ENCODE measurements at regions not wholly inside any gene's neighbourhood (a gene's known extent, or its start where the extent isn't known, plus 50 kb on each side); places are given as distances from the start of the nearest gene placed in this dataset.

DNA sequence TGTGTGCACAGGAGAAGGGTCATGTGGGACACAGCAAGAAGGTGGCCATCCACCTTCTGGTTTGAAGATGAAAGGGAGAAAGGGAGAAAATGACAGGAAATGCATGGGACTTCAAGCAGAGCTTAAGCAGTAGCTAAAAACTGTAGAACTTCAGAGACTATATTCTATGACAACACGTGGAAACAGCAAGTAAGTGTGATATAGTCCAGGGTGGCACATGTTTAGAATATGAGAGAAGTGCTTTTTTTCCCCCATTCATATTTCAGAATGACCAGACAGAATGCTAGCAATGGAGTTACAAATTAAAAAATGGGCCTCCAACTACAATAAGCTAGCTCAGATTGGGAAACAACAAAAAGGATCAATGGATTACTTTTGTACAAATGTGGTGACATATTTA, 1042.2 kb downstream of the TMEM182 start:
- TF ChIP-seq, protein P1, sequence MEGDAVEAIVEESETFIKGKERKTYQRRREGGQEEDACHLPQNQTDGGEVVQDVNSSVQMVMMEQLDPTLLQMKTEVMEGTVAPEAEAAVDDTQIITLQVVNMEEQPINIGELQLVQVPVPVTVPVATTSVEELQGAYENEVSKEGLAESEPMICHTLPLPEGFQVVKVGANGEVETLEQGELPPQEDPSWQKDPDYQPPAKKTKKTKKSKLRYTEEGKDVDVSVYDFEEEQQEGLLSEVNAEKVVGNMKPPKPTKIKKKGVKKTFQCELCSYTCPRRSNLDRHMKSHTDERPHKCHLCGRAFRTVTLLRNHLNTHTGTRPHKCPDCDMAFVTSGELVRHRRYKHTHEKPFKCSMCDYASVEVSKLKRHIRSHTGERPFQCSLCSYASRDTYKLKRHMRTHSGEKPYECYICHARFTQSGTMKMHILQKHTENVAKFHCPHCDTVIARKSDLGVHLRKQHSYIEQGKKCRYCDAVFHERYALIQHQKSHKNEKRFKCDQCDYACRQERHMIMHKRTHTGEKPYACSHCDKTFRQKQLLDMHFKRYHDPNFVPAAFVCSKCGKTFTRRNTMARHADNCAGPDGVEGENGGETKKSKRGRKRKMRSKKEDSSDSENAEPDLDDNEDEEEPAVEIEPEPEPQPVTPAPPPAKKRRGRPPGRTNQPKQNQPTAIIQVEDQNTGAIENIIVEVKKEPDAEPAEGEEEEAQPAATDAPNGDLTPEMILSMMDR (conservative IDR thresholded peaks at IDR 0.05): no peak
- H3K9ac ChIP-seq (ENCODE audit: extremely low read depth, insufficient read length, low read length): no peak overlapping the region
- no peak overlapping the region for H2AK5ac ChIP-seq (ENCODE audit: insufficient read length, low read length)
- Mint-ChIP-seq H3K27ac (no peak overlapping the region), H3K4me3 (no peak overlapping the region), H3K27me3 (ENCODE audit: low read depth) (peaks cover 59% of the 10 kb centered on the region), H3K9me3 (no peaks in the 10 kb centered on the region), H3K36me3 (ENCODE audit: insufficient read depth in 1 of 3, low read depth in 3 of 3) (no peaks in the 10 kb centered on the region), H3K4me1 (peaks cover 15 to 16% of the 10 kb centered on the region in 2 experiments)
- no peaks in the 10 kb centered on the region for H3K23me2 ChIP-seq (ENCODE audit: insufficient read length, low read depth, low read length, poor library complexity, severe bottlenecking)
- no peak overlapping the region for H2BK120ac ChIP-seq (ENCODE audit: low read depth, low read length, poor library complexity, severe bottlenecking)
- H4K8ac ChIP-seq (replicated peaks; ENCODE audit: insufficient read length, low read depth, low read length): no peak overlapping the region
- no peak overlapping the region for H3K14ac ChIP-seq (ENCODE audit: insufficient read depth, low read length)
- no peaks in the 10 kb centered on the region for H3K9me3 ChIP-seq (ENCODE audit: control insufficient read depth, low read depth, low read length)
- H3K27ac ChIP-seq (ENCODE audit: insufficient read length, low read depth, low read length): no peak overlapping the region
- no peak for DNase-seq
- H3T11ph ChIP-seq (ENCODE audit: low read length): no peak overlapping the region
- peaks cover 3% of the 10 kb centered on the region; the same call in 1 of the 2 replicates for H3K4me1 ChIP-seq (ENCODE audit: insufficient read depth, low read length)
- no peak overlapping the region for H3K4ac ChIP-seq (ENCODE audit: low read depth, low read length)
- no peak overlapping the region for H2BK15ac ChIP-seq (ENCODE audit: low read depth, low read length)
- H3K56ac ChIP-seq (ENCODE audit: insufficient read length, low read depth, low read length): no peak overlapping the region
- no CpG with 5 or more reads among the region's 1 CpG for WGBS (ENCODE audit: extremely low coverage, insufficient read length, low lambda C conversion rate)
- H4K5ac ChIP-seq (ENCODE audit: insufficient read length, low read depth, low read length): no peak overlapping the region
- H2AFZ ChIP-seq (ENCODE audit: low read length): no peak overlapping the region
- H3K4me2 ChIP-seq (ENCODE audit: insufficient read depth, insufficient read length, low read length): no peak overlapping the region
- H3K79me1 ChIP-seq (ENCODE audit: insufficient read depth, low read depth, low read length, poor library complexity, severe bottlenecking): no peaks in the 10 kb centered on the region
- no peak overlapping the region for H2BK12ac ChIP-seq (ENCODE audit: insufficient read length, low read depth, low read length)
- H3K23ac ChIP-seq (ENCODE audit: insufficient read length, low read depth, low read length): no peak overlapping the region
- H3K79me2 ChIP-seq (ENCODE audit: insufficient read depth, low read length): no peaks in the 10 kb centered on the region
- no peak overlapping the region for H4K91ac ChIP-seq (ENCODE audit: insufficient read length, low read depth, low read length)
- H2BK5ac ChIP-seq (ENCODE audit: insufficient read length, low read length): no peak overlapping the region
- H4K20me1 ChIP-seq (ENCODE audit: control insufficient read depth, insufficient read depth, insufficient read length): no peaks in the 10 kb centered on the region
- H3K27me3 ChIP-seq (ENCODE audit: insufficient read depth, low read length): no peaks in the 10 kb centered on the region
- no peak overlapping the region for H2BK20ac ChIP-seq (ENCODE audit: low read depth, low read length, poor library complexity, severe bottlenecking)
- H3K18ac ChIP-seq (ENCODE audit: insufficient read length, low read depth, low read length): no peak overlapping the region

Data from H9 (cell line).